Stomach (tissue), 8 donors: ENCODE measurements at regions not wholly inside any gene's neighbourhood (a gene's known extent, or its start where the extent isn't known, plus 50 kb on each side); places are given as distances from the start of the nearest gene placed in this dataset.

Source experiments
- DNase-seq, 2 donors: peaks; one replicate each; pipeline versions ENCODE4 v3.0.0 to v3.0.0-alpha.2; 2013 to 2019
- H3K27ac ChIP-seq, 5 donors: fragments of 200-600 bp in 4 of 5; sonication (generic) in 4 of 5; one replicate each; pipeline ENCODE4 v1.5.1; 2013 to 2019; ENCODE audit warnings: mild to moderate bottlenecking in 1 of 5, moderate library complexity in 1 of 5
- H3K27me3 ChIP-seq, 3 donors: fragments of 200-600 bp; sonication (generic); one replicate each; pipeline ENCODE4 v1.5.1; 2017 to 2019; ENCODE audit warnings: mixed run types in 1 of 3
- H3K36me3 ChIP-seq, 4 donors: fragments of 200-600 bp; sonication (generic); 1 replicate in 3 of 4; 2 replicates in 1 of 4; pipeline ENCODE4 v1.5.1; 2016 to 2019
- H3K4me1 ChIP-seq, 4 donors: fragments of 200-600 bp; sonication (generic); one replicate each; pipeline ENCODE4 v1.5.1; 2016 to 2019
- H3K4me3 ChIP-seq, 4 donors: fragments of 200-600 bp; sonication (generic) in 3 of 4; one replicate each; pipeline ENCODE4 v1.5.1; 2016 to 2019; ENCODE audit warnings: mild to moderate bottlenecking in 1 of 4
- H3K9me3 ChIP-seq, 4 donors: fragments of 200-600 bp; sonication (generic); one replicate each; pipeline ENCODE4 v1.5.1; 2016 to 2019
- CTCF ChIP-seq, 7 experiments: fragments of 450-650 bp in 4 of 7; fragments of 200-600 bp in 3 of 7; sonication (generic) in 3 of 7; IDR thresholded peaks; one replicate each; pipeline ENCODE4 v1.5.1; 2016 to 2019; ENCODE audit warnings: antibody characterized with exemption in 7 of 7, control low read depth in 2 of 7, mild to moderate bottlenecking in 1 of 7
- EP300 ChIP-seq: sonication (generic); formaldehyde crosslinking; IDR thresholded peaks from one replicate; pipeline ENCODE4 v1.6.1; 2017; ENCODE audit warnings: antibody characterized with exemption
- POLR2A ChIP-seq, 4 donors: fragments of 450-650 bp; IDR thresholded peaks; one replicate each; pipeline ENCODE4 v1.6.1; 2016; ENCODE audit warnings: antibody characterized with exemption in 4 of 4, control low read depth in 2 of 4, mild to moderate bottlenecking in 1 of 4, moderate library complexity in 1 of 4
- POLR2AphosphoS5 ChIP-seq, 3 donors: sonication (generic); formaldehyde crosslinking; IDR thresholded peaks; one replicate each; pipeline ENCODE4 v1.6.1; 2016; ENCODE audit warnings: antibody characterized with exemption in 3 of 3
- whole genome bisulfite sequencing, 5 donors: extraction: QIAGEN DNeasy Blood & Tissue Kit in 3 of 5; methylation state at CpG; one replicate each; pipeline versions ENCODE4 v1.1.5 to v1.1.7; 2013 to 2018; 5-methylcytosine and 5-hydroxymethylcytosine counted together
- intact Hi-C: fragments of 100-400 bp; cut with DNase I; formaldehyde crosslinking; loops from one replicate; pipeline ENCODE4 v1.15.1; 2023; ENCODE audit warnings: low total_unique reads
- donor health status: healthy with polysubstance abuse.
- donor health status: Bipolar disorder and iron deficiency.
- donor health status: healthy.

GRCh38 chr10:44036425-44036824 lies 348.5 kb downstream of the CXCL12 start:
- intact Hi-C loops, result no loop called here
- no peaks in the 10 kb centered on the region for H3K27me3 ChIP-seq
- H3K4me3 ChIP-seq, result no peak overlapping the region
- H3K4me1 ChIP-seq, result peaks cover 0 to 6% (median 2%) of the 10 kb centered on the region in 4 donors
- no peaks in the 10 kb centered on the region for H3K9me3 ChIP-seq
- WGBS, 5 donors, result 72 to 87% (median 83%) methylated on average over 3 of the region's 3 CpGs
- TF ChIP-seq EP300 (no peak), POLR2AphosphoS5 (IDR thresholded peaks at IDR 0.05) (no peak), CTCF (IDR thresholded peaks at IDR 0.05) (no peak), POLR2A (IDR thresholded peaks at IDR 0.05) (no peak)
- no peak for DNase-seq
- H3K36me3 ChIP-seq, result no peaks in the 10 kb centered on the region
- H3K27ac ChIP-seq, result no peak overlapping the region

GRCh38 chr10:44035474-44036197 lies 349.3 kb downstream of the CXCL12 start:
- no peak for TF ChIP-seq POLR2AphosphoS5 (IDR thresholded peaks at IDR 0.05)
- no peak for TF ChIP-seq EP300
- TF ChIP-seq CTCF (IDR thresholded peaks at IDR 0.05), result no peak
- no peak for TF ChIP-seq POLR2A (IDR thresholded peaks at IDR 0.05)
- Histone ChIP-seq H3K27me3 (no peaks in the 10 kb centered on the region), H3K36me3 (no peaks in the 10 kb centered on the region), H3K9me3 (no peaks in the 10 kb centered on the region), H3K27ac (no peak overlapping the region), H3K4me1 (peaks cover 0 to 13% (median 3%) of the 10 kb centered on the region in 4 donors), H3K4me3 (no peak overlapping the region)
- no peak for DNase-seq
- 82 to 87% (median 83%) methylated on average over 8 of the region's 8 CpGs for WGBS, 5 donors
- intact Hi-C loops, result no loop called here

DNA sequence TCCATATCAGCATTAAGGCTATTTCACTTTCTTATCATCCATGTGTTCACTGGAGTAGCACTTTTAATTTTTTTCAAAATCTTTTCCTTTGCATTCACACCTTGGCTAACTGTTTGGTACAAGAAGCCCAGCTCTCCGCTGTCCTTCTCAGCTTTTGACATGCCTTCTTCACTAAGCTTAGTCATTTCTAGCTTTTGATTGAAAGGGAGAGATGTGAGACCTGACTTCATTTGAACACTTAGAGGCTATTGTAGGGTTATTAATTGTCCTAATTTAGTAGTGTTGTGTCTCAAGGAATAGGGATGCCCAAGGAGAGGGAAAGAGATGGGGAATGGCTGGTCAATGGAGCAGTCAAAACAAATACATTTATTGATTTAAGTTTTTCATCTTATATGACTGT lies 350.0 kb downstream of the CXCL12 start:
- no peak for DNase-seq
- TF ChIP-seq POLR2AphosphoS5 (IDR thresholded peaks at IDR 0.05) (no peak), POLR2A (IDR thresholded peaks at IDR 0.05) (no peak), CTCF (IDR thresholded peaks at IDR 0.05) (no peak), EP300 (no peak)
- 96 to 100% (median 97%) methylated on average over 1 of the region's 1 CpG for WGBS, 5 donors

GRCh38 chr10:44033008-44033407 lies 351.9 kb downstream of the CXCL12 start:
- no peaks in the 10 kb centered on the region for H3K27me3 ChIP-seq
- 30 to 48% (median 47%) methylated on average over 3 of the region's 3 CpGs for WGBS, 5 donors

More for the DNA sequence above, 350.0 kb downstream of the CXCL12 start:
- no peaks in the 10 kb centered on the region for H3K36me3 ChIP-seq
- no peaks in the 10 kb centered on the region for H3K27me3 ChIP-seq
- intact Hi-C loops, result no loop called here
- no peaks in the 10 kb centered on the region for H3K9me3 ChIP-seq
- peaks cover 0 to 19% (median 8%) of the 10 kb centered on the region in 4 donors for H3K4me1 ChIP-seq
- no peak overlapping the region for H3K4me3 ChIP-seq
- H3K27ac ChIP-seq, result no peak overlapping the region

GRCh38 chr10:44032216-44032615 lies 352.7 kb downstream of the CXCL12 start:
- intact Hi-C loops, result no loop called here
- Histone ChIP-seq H3K9me3 (no peaks in the 10 kb centered on the region), H3K4me1 (peaks cover 0 to 20% (median 9%) of the 10 kb centered on the region in 4 donors), H3K27ac (peak overlapping the region in 2 of 5 donors; percentile 38 to 47), H3K27me3 (no peaks in the 10 kb centered on the region), H3K36me3 (no peaks in the 10 kb centered on the region), H3K4me3 (no peak overlapping the region)
- TF ChIP-seq CTCF (IDR thresholded peaks at IDR 0.05) (no peak), EP300 (no peak), POLR2A (IDR thresholded peaks at IDR 0.05) (no peak), POLR2AphosphoS5 (IDR thresholded peaks at IDR 0.05) (no peak)
- no peak for DNase-seq
- WGBS, 5 donors, result 84 to 100% (median 97%) methylated on average over 1 of the region's 1 CpG

More at GRCh38 chr10:44033008-44033407, 351.9 kb downstream of the CXCL12 start:
- intact Hi-C loops, result no loop called here
- DNase-seq, result no peak
- Histone ChIP-seq H3K4me1 (peaks cover 0 to 20% (median 9%) of the 10 kb centered on the region in 4 donors), H3K27ac (peak overlapping the region in 2 of 5 donors; percentile 38 to 47), H3K36me3 (no peaks in the 10 kb centered on the region), H3K9me3 (no peaks in the 10 kb centered on the region), H3K4me3 (no peak overlapping the region)
- TF ChIP-seq POLR2AphosphoS5 (IDR thresholded peaks at IDR 0.05) (peak in 1 of 3 donors; percentile 14), EP300 (no peak)
